HG03045 (cell line): ENCODE measurements at regions not wholly inside any gene's neighbourhood (a gene's known extent, or its start where the extent isn't known, plus 50 kb on each side); places are given as distances from the start of the nearest gene placed in this dataset.
A peak's percentile ranks its signal among the peaks of the same experiment; 100 is the strongest.
"Not testable (repeated sequence)": the region's sequence is repeated elsewhere in the genome, so short reads cannot be mapped to it uniquely, and the experiment has no call there.

Experiments
- ATAC-seq: cut with Tn5 transposase; IDR thresholded peaks from one replicate; pipeline ENCODE4 v1.9.1; 2021; ENCODE audit warnings: mild to moderate bottlenecking, moderate library complexity; ENCODE audit not compliant: unreplicated experiment

DNA sequence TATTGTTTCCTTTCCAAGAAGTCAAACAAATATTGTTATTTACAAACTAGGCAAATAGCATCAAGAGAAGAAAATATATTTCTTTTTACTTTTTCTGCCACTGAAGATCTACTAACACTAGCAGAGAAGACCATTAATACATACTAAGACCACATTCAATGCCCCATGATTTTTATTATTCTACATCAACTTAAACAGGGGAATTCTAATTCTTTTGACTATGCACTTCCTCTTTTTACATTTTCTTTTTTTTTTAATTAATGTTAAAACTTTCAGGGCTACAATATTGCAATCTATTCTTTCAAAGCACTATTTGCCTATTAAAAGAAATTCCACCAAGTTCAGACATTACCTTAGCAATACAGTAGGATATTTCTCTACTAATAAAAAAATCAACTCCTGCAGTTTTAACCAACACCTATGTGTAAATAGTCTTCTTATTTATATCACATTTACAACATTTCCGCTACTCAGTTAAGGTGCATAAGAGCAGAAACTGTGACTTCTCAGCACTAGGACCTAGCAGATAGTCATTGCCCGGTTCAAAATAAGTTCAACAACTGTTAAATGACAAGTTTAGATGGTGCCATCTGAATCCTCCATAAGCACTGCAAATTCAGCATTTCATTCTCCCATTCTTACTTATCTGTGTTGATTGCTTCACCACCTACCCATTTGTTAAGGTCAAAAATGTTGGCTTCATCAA, 513.5 kb downstream of the TTLL7 start:
- ATAC-seq, result not testable (repeated sequence)

GRCh38 chr1:83481284-83481683, 517.6 kb downstream of the TTLL7 start:
- not testable (repeated sequence) for ATAC-seq

- peak; percentile 84 for ATAC-seq
Measured at GRCh38 chr1:83479591-83480239, 519.2 kb downstream of the TTLL7 start.

DNA sequence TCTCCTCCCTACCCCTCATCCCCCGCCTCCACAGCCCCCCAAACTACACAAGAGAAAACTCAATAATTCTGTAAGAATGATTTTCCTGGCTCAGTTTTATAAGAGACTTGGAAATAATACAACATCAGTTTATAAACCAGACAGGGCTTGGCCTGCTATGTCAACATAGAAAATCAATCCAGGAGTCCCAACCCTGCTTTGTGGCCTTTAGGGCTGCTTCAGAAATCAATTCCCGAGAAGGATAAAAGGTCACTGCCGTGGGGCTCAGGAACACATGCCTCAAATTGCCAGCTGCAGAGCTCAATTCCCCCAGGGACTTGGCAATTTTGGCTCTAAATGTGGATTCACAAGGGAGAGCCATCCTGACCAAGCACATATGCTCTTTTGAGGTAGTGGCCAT, 520.8 kb downstream of the TTLL7 start:
- ATAC-seq, result not testable (repeated sequence)

DNA sequence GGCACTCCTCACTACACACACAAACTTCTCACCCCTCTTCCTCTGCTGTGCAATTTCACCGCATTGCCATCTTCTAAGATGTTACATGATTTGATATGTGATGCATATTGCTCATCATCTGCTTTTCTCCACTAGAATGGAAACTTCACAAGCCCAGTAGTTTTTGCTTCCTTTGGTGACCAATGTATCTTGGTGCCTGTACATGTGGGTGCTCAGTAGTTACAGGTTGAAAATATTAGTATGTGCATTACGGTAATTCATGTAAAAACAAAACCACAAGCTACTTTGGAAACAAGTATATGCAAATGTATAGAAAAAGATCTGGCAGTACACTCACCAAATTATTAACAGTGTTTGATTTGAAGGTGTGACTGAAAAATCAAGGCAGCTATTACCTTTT, 522.4 kb downstream of the TTLL7 start:
- ATAC-seq, result peak; percentile 48

- ATAC-seq, result not testable (repeated sequence)
Measured at GRCh38 chr1:83474946-83475345, 524.0 kb downstream of the TTLL7 start.

- ATAC-seq, result not testable (repeated sequence)
Measured at GRCh38 chr1:83473986-83474385, 524.9 kb downstream of the TTLL7 start.

DNA sequence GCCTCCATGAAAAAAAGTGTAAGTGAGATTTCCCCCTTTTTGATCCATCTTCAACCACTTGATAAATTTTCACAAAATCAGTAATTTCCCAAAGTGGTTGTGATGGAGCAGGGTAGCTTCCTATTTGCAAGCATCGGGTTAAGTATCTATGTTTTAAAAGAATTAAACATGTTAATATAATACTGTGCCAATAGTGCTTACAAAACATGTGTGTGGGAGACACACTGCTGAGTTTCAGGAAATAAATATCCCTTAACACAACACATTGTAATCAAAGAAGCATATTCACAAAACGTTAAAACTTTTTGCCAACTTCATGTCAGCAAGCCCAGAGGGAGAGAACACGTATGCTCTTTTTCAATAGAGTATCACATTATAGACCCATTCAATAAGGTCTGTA, 526.9 kb downstream of the TTLL7 start:
- not testable (repeated sequence) for ATAC-seq

DNA sequence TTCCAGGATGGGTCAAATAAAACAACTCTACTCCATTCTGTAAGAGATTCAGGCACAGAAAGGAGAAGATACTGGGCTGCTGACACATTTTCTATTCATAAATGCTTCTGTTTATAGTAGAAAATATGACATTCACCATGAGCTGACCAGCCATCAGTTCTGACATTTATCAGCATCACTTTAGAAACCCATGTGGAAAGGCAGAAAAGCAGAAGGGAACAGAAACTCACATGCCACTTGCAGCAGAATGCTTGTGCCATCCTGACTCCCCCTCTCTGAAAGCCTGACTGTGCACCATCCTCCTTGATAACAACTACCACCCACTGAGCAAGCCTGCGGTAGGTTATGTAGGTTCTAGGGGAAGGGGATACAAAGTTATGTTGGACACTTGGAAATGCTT, 527.7 kb downstream of the TTLL7 start:
- not testable (repeated sequence) for ATAC-seq

- not testable (repeated sequence) for ATAC-seq
Measured at GRCh38 chr1:83468336-83468735, 530.6 kb downstream of the TTLL7 start.

DNA sequence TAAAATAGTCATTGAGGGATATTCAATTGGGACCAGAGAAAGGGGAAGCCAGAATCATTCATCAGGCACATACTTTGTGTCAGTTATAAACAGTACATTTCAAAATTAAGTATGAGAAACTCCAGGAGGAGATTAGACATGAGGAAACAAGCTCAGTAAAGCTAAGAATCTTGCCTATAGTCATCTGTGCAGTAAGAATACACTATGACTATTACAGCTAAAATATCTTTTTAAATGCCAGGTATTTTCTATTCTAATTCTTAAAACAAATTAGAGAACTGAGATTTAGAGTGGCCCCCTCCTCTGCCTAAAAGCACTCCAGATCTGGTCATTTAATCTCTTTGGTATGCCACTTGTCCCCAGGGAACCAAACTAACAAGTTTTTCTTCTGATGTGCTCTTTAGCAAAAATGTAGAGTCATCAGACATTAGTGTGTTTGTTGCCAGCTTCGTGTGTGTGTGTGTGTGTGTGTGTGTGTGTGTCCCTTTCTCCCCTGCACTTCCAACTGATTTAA, 541.1 kb downstream of the TTLL7 start:
- ATAC-seq, result not testable (repeated sequence)

DNA sequence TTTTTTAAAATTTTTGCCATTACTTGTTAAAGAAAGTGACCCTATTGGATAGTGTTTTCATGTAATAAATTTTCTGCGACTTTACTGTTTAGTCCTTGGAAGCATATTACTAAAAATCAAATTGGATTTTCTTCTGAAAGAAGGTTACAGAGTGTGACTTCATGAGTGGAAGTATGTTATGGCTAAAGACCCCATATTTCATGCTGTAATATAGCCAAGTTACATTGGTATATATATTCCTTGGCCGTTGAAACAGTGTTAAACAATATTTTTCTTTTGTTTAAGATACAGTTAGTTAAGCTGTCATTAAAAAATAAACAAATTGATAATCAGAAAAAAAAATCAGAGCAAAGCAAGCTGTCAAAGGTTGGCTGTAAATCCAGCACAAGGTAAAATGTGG, 541.7 kb downstream of the TTLL7 start:
- ATAC-seq, result not testable (repeated sequence)

DNA sequence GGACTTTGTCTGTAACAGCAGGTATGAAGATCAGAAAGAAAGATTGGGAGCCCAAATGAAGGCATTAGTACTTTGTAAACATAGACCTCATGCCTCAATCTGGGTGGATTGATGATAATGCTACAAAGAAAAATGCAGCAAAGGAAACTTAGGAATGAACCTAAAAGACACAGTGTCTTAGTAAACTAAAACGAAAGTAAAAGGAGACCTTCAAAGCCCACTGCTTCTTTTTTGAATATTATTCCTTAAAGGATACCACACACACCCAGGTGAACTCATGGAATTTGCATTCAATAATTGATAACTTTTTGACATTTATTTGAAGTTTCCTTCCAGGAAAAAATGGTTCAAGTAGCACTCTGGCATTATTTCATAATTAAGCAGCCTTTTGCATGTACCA, 543.2 kb downstream of the TTLL7 start:
- peak; percentile 55 for ATAC-seq

DNA sequence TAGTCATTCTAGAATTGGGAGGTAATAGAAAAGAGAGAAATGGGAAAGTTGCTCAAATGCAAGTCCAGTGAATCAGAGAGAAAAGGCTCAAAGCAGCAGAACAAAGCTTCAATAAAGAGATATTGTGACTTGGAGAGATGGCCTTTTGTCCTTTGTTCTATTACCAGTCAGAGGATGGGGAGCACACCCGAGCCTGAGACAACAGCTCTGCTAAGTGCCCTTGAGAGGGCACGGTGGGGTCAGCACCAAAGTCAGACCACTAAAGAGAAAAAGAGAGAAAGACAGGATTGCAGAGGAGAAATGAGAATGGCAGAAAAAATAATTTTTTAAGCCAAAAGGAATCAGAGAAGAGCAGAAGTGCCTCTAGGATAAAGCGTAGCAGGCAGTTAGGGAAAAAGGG, 553.1 kb downstream of the TTLL7 start:
- not testable (repeated sequence) for ATAC-seq

- not testable (repeated sequence) for ATAC-seq
Measured at GRCh38 chr1:83442412-83442811, 556.5 kb downstream of the TTLL7 start.

DNA sequence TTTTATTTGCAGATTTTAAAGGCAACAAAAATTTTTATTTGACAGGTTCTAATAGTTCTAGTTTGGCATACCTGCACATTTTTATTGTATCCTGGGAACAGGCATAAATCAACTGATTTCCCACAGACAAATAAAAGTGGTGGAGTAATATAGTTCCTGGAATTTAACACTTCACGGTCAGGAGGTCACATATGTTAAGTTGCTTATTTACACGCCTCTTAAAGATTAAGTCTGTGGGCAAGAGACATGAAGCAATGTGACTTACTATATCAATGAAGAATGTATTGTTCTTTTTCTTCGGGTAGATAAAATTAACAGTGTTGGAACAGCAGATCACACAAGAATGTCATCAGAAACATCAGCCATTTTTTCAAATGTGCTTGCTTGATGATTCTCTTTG, 558.3 kb downstream of the TTLL7 start:
- not testable (repeated sequence) for ATAC-seq

DNA sequence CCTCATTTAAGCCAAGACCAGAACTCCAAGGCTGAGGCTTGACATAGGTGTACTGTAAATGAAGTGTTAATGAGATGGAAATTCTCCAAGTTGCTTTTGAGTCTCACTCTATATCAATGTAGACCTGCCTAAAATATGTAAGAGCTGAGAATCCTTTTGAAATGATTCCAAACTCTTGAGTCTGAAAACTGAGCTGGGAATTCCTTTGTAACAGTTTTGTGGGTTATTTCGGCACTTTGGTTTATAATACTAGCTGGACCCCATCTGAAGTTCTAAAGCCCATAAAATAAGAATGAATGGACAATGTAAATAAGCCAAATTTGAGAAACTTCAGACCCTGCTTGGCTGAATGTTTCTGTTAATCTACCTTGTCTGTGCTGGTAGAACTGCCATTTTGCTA, 558.9 kb downstream of the TTLL7 start:
- not testable (repeated sequence) for ATAC-seq

DNA sequence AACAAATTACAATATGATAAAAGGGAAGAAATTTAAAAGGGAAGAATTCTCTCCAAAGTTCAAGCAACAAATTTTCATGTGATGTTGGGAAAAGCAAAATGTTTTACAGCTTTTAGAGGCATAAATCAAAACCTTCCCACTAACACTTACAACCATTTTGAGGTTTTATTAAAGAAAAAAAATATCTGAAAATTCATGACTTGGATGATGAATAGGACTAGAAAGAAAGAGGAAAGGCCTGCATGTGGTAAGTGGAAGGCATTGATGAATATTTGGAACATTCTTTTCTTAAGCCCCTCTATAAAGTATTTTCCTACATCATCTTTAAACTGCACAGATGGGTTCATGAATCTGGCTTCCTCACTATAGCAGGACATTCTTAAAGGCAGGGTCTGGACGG, 560.6 kb downstream of the TTLL7 start:
- not testable (repeated sequence) for ATAC-seq

GRCh38 chr1:83435336-83435735, 563.6 kb downstream of the TTLL7 start:
- ATAC-seq, result not testable (repeated sequence)

- ATAC-seq, result not testable (repeated sequence)
Measured at GRCh38 chr1:83427566-83427965, 571.4 kb downstream of the TTLL7 start.

- not testable (repeated sequence) for ATAC-seq
Measured at GRCh38 chr1:83423382-83423781, 575.5 kb downstream of the TTLL7 start.

DNA sequence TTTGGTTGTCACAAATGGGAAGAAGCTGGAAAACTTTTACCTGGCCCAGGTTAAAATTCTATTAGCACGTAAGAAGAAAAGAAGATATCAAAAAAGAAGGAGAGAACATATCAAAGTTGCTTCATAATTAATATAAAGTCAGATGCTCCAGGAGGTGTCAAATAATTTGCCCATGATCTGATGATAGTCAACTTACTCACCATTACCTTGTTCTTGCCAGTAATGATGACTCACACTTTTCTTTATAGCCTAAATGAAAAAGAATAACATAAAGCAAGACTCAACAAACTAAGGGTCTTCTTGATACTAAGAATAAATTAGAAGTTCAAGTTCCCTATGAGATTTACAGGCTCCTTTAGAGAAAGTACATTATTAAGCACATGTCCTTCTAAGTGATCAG, 580.4 kb downstream of the TTLL7 start:
- ATAC-seq, result no peak
